Gastroesophageal sphincter (tissue), 4 donors: ENCODE measurements at regions not wholly inside any gene's neighbourhood (a gene's known extent, or its start where the extent isn't known, plus 50 kb on each side); places are given as distances from the start of the nearest gene placed in this dataset.

Experiments
- ATAC-seq: fragments of 150-250 bp; one replicate; pipeline ENCODE4 v1.9.1; 2016; ENCODE audit warnings: mild to moderate bottlenecking, moderate library complexity
- H3K27ac ChIP-seq, 4 donors: fragments of 200-600 bp; sonication (generic) in 3 of 4; 1 replicate in 3 of 4; 2 replicates in 1 of 4; pipeline ENCODE4 v1.5.1; 2016 to 2019
- H3K27me3 ChIP-seq: fragments of 200-600 bp; sonication (generic); one replicate; pipeline ENCODE4 v1.5.1; 2019
- H3K36me3 ChIP-seq, 2 donors: fragments of 200-600 bp; sonication (generic); one replicate each; pipeline ENCODE4 v1.5.1; 2019; ENCODE audit warnings: control low read depth in 1 of 2
- H3K4me1 ChIP-seq, 3 donors: fragments of 200-600 bp; sonication (generic); 1 replicate in 2 of 3; 2 replicates in 1 of 3; pipeline ENCODE4 v1.5.1; 2016 to 2019; ENCODE audit warnings: control low read depth in 2 of 3
- H3K4me3 ChIP-seq, 2 donors: fragments of 200-600 bp; sonication (generic); one replicate each; pipeline ENCODE4 v1.5.1; 2019; ENCODE audit warnings: mild to moderate bottlenecking in 1 of 2, moderate library complexity in 1 of 2
- H3K9me3 ChIP-seq, 3 donors: fragments of 200-600 bp; sonication (generic); one replicate each; pipeline ENCODE4 v1.5.1; 2017 to 2019; ENCODE audit warnings: control low read depth in 2 of 3
- CTCF ChIP-seq, 4 experiments: fragments of 200-600 bp in 2 of 4; fragments of 450-650 bp in 2 of 4; sonication (generic) in 1 of 4; IDR thresholded peaks; one replicate each; pipeline ENCODE4 v1.5.1; 2017 to 2019; ENCODE audit warnings: antibody characterized with exemption in 4 of 4, mild to moderate bottlenecking in 2 of 4, moderate library complexity in 2 of 4
- EP300 ChIP-seq: sonication (generic); formaldehyde crosslinking; IDR thresholded peaks from one replicate; pipeline ENCODE4 v1.6.1; 2017; ENCODE audit warnings: antibody characterized with exemption, mild to moderate bottlenecking
- POLR2A ChIP-seq, 2 donors: fragments of 450-650 bp; IDR thresholded peaks; one replicate each; pipeline ENCODE4 v1.6.1; 2017; ENCODE audit warnings: antibody characterized with exemption in 2 of 2, mild to moderate bottlenecking in 2 of 2, moderate library complexity in 1 of 2
- POLR2AphosphoS5 ChIP-seq: sonication (generic); formaldehyde crosslinking; IDR thresholded peaks from one replicate; pipeline ENCODE4 v1.6.1; 2017; ENCODE audit warnings: antibody characterized with exemption
- WGBS, 2 donors: methylation state at CpG; one replicate each; pipeline ENCODE4 v1.1.5; 2018; ENCODE audit warnings: low coverage in 1 of 2; 5-methylcytosine and 5-hydroxymethylcytosine counted together

- ATAC-seq, result no peak
- Histone ChIP-seq H3K4me1 (peaks cover 0 to 18% (median 8%) of the 10 kb centered on the region in 3 donors), H3K27me3 (no peaks in the 10 kb centered on the region), H3K36me3 (no peaks in the 10 kb centered on the region), H3K9me3 (peaks cover 0 to 15% (median 0%) of the 10 kb centered on the region in 3 donors), H3K27ac (no peak overlapping the region), H3K4me3 (no peak overlapping the region)
- TF ChIP-seq CTCF (IDR thresholded peaks at IDR 0.05) (no peak), EP300 (no peak), POLR2AphosphoS5 (no peak), POLR2A (IDR thresholded peaks at IDR 0.05) (no peak)
- 70 to 100% methylated on average over 1 to 9 of the region's 9 CpGs for WGBS, 2 donors
Measured at GRCh38 chr14:104439625-104440024, 139.9 kb upstream of the C14orf180 start.

- Histone ChIP-seq H3K4me1 (peaks cover 0 to 18% (median 8%) of the 10 kb centered on the region in 3 donors), H3K36me3 (no peaks in the 10 kb centered on the region), H3K4me3 (no peak overlapping the region), H3K9me3 (peaks cover 0 to 15% (median 0%) of the 10 kb centered on the region in 3 donors), H3K27ac (no peak overlapping the region), H3K27me3 (no peaks in the 10 kb centered on the region)
- TF ChIP-seq CTCF (IDR thresholded peaks at IDR 0.05) (no peak), POLR2A (IDR thresholded peaks at IDR 0.05) (no peak), EP300 (no peak), POLR2AphosphoS5 (no peak)
- ATAC-seq, result no peak
- WGBS, 2 donors, result 82 to 96% methylated on average over 7 to 10 of the region's 14 CpGs
Measured at GRCh38 chr14:104440297-104440956, 139.1 kb upstream of the C14orf180 start.

GRCh38 chr14:104441275-104442106 is 138.1 kb upstream of the C14orf180 start:
- no peaks in the 10 kb centered on the region for H3K36me3 ChIP-seq
- H3K27me3 ChIP-seq, result peaks cover 9% of the 10 kb centered on the region
- no peak overlapping the region for H3K27ac ChIP-seq
- TF ChIP-seq CTCF (IDR thresholded peaks at IDR 0.05) (no peak), POLR2AphosphoS5 (no peak), EP300 (no peak), POLR2A (IDR thresholded peaks at IDR 0.05) (no peak)
- H3K4me3 ChIP-seq, result no peak overlapping the region
- peaks cover 0 to 15% (median 0%) of the 10 kb centered on the region in 3 donors for H3K9me3 ChIP-seq
- ATAC-seq, result no peak
- 78 to 83% methylated on average over 12 to 13 of the region's 21 CpGs for WGBS, 2 donors
- peaks cover 0 to 9% (median 5%) of the 10 kb centered on the region in 3 donors for H3K4me1 ChIP-seq

- Histone ChIP-seq H3K4me3 (no peak overlapping the region), H3K27ac (no peak overlapping the region), H3K27me3 (peaks cover 15% of the 10 kb centered on the region), H3K9me3 (peaks cover 0 to 15% (median 0%) of the 10 kb centered on the region in 3 donors), H3K36me3 (no peaks in the 10 kb centered on the region), H3K4me1 (peaks cover 0 to 2% (median 0%) of the 10 kb centered on the region in 3 donors)
- 90% methylated on average over 3 of the region's 19 CpGs; no CpG with 5 or more reads in 1 of the 2 donors for WGBS, 2 donors
- no peak for ATAC-seq
- no peak for TF ChIP-seq POLR2AphosphoS5
- no peak for TF ChIP-seq POLR2A (IDR thresholded peaks at IDR 0.05)
- TF ChIP-seq CTCF (IDR thresholded peaks at IDR 0.05), result no peak
- no peak for TF ChIP-seq EP300
Measured at GRCh38 chr14:104442107-104442551, 137.4 kb upstream of the C14orf180 start.
